Neuronal stem cell (in vitro differentiated cells): ENCODE measurements at regions not wholly inside any gene's neighbourhood (a gene's known extent, or its start where the extent isn't known, plus 50 kb on each side); places are given as distances from the start of the nearest gene placed in this dataset.
A peak's percentile ranks its signal among the peaks of the same experiment; 100 is the strongest.

Experiments
- DNase-seq: peaks from one replicate; pipeline ENCODE4 v3.0.0-alpha.2; 2013; ENCODE audit warnings: low spot score
- H2AFZ ChIP-seq: one replicate; pipeline ENCODE4 v1.6.1; 2013; ENCODE audit warnings: mild to moderate bottlenecking, low read length, inconsistent platforms
- H2AK5ac ChIP-seq: 2 replicates; pipeline ENCODE4 v1.6.1; 2013; ENCODE audit warnings: low read depth, mild to moderate bottlenecking, inconsistent platforms, low read length, moderate library complexity, mixed read lengths
- H2BK120ac ChIP-seq: 2 replicates; pipeline ENCODE4 v1.6.1; 2013; ENCODE audit warnings: low read depth, mild to moderate bottlenecking, inconsistent platforms, low read length, moderate library complexity, mixed read lengths
- H2BK12ac ChIP-seq: one replicate; pipeline ENCODE4 v1.6.1; 2013; ENCODE audit warnings: low read length, inconsistent platforms
- H2BK15ac ChIP-seq: 2 replicates; pipeline ENCODE4 v1.6.1; 2013; ENCODE audit warnings: mild to moderate bottlenecking, low read length, inconsistent platforms, mixed read lengths
- H2BK5ac ChIP-seq: one replicate; pipeline ENCODE4 v1.6.1; 2013; ENCODE audit warnings: inconsistent platforms, mild to moderate bottlenecking, low read length, moderate library complexity
- H3K14ac ChIP-seq: one replicate; pipeline ENCODE4 v1.6.1; 2013; ENCODE audit warnings: low read length, inconsistent platforms
- H3K18ac ChIP-seq: 2 replicates; pipeline ENCODE4 v1.6.1; 2013; ENCODE audit warnings: low read length, inconsistent platforms
- H3K23ac ChIP-seq: 2 replicates; pipeline ENCODE4 v1.6.1; 2013; ENCODE audit warnings: low read depth, mild to moderate bottlenecking, mixed read lengths, low read length, inconsistent platforms; ENCODE audit not compliant: poor library complexity
- H3K27ac ChIP-seq: replicated peaks from 3 replicates; pipeline ENCODE4 v1.5.1; 2013; ENCODE audit warnings: low read length, inconsistent platforms
- H3K27me3 ChIP-seq, 3 experiments: 2 replicates each; pipeline ENCODE4 v1.6.1; 2013; ENCODE audit warnings: low read length in 3 of 3, mild to moderate bottlenecking in 2 of 3, inconsistent platforms in 1 of 3, low read depth in 1 of 3, mixed read lengths in 1 of 3, moderate library complexity in 1 of 3; ENCODE audit not compliant: control insufficient read depth in 3 of 3, insufficient read depth in 3 of 3
- H3K36me3 ChIP-seq, 2 donors: replicated peaks in 1 of 2; 2 replicates each; pipeline ENCODE4 v1.6.1; 2013; ENCODE audit warnings: low read length in 2 of 2; ENCODE audit not compliant: control insufficient read depth in 2 of 2, insufficient read depth in 2 of 2
- H3K4ac ChIP-seq: 2 replicates; pipeline ENCODE4 v1.6.1; 2013; ENCODE audit warnings: inconsistent platforms, mild to moderate bottlenecking, low read length, moderate library complexity
- H3K4me1 ChIP-seq, 2 donors: 1 replicate in 1 of 2; 2 replicates in 1 of 2; pipeline ENCODE4 v1.6.1; 2013; ENCODE audit warnings: low read length in 2 of 2, low read depth in 1 of 2; ENCODE audit not compliant: control insufficient read depth in 2 of 2, insufficient read depth in 1 of 2
- H3K4me2 ChIP-seq: one replicate; pipeline ENCODE4 v1.6.1; 2013; ENCODE audit warnings: mild to moderate bottlenecking, low read length, inconsistent platforms; ENCODE audit not compliant: insufficient read depth, poor library complexity, severe bottlenecking
- H3K4me3 ChIP-seq, 2 donors: 2 replicates each; pipeline ENCODE4 v1.5.1; 2013; ENCODE audit warnings: low read length in 2 of 2, mild to moderate bottlenecking in 2 of 2, inconsistent platforms in 1 of 2, moderate library complexity in 1 of 2
- H3K79me1 ChIP-seq: one replicate; pipeline ENCODE4 v1.6.1; 2013; ENCODE audit warnings: low read depth, mild to moderate bottlenecking, inconsistent platforms, low read length, moderate library complexity
- H3K9ac ChIP-seq: one replicate; pipeline ENCODE4 v1.6.1; 2013; ENCODE audit warnings: mild to moderate bottlenecking, low read depth, low read length, inconsistent platforms; ENCODE audit not compliant: poor library complexity
- H3K9me3 ChIP-seq, 2 donors: replicated peaks in 1 of 2; 2 replicates each; pipeline versions ENCODE3 to v1.6.1; 2013; ENCODE audit warnings: low read length in 2 of 2, mild to moderate bottlenecking in 2 of 2, inconsistent platforms in 1 of 2, low read depth in 1 of 2, mixed read lengths in 1 of 2, moderate library complexity in 1 of 2; ENCODE audit not compliant: control insufficient read depth in 2 of 2, insufficient read depth in 1 of 2
- H4K8ac ChIP-seq: one replicate; pipeline ENCODE4 v1.6.1; 2013; ENCODE audit warnings: low read depth, mild to moderate bottlenecking, inconsistent platforms, low read length, moderate library complexity
- H4K91ac ChIP-seq: one replicate; pipeline ENCODE4 v1.6.1; 2013; ENCODE audit warnings: low read length, low read depth, mild to moderate bottlenecking, inconsistent platforms; ENCODE audit not compliant: poor library complexity
- WGBS, 2 donors: extraction: QIAGEN DNeasy Blood & Tissue Kit; methylation state at CpG; one replicate each; pipeline ENCODE4 v1.1.7; 2013; ENCODE audit warnings: missing lambda C conversion rate in 2 of 2, mixed read lengths in 1 of 2; ENCODE audit not compliant: insufficient read length in 2 of 2, insufficient replicate concordance in 1 of 2; ENCODE audit errors: extremely low coverage in 2 of 2; 5-methylcytosine and 5-hydroxymethylcytosine counted together

DNA sequence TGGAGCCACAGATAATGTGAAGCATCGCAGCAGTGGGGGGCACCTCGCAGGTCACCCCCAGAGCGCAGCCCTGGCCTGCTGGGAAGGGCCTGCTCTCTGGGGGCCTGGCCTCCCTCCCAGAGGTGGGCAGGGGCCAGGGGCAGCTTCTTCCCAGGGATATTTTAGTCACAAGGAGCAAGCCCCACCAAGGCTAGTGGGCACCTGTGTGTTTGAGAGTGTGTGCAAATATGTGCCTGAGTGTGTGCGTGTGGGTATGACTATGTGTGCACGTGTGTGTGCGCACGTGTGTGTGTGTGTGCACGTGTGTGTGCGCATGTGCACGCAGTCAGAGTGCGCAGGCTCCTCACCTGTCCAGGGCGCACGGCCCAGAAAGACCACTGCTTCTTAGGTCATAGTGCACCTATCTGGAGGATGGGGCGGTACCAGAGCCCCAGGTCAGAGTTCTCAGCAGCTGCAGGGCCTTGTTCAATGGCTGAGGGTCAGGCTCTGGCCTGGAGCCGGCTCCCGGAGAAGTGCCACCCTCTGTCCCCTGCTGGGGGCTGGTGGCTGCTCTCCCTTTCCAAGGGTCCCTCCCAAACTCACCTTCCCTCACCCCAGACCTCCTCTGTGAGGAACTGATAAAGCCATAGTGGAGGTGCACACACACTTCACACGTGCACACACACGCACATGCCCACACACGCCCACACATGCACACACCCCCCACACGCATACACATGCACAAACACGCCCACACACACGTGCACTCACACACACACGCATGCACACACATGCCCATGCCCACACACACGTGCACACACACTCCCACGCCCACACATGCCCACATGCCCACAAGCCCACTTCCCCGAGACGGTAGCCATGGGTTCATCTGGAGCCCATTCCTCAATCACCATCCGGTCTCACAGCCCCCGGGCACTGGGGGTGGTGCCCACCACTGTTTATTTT, 128.5 kb downstream of the KIF26A start:
- Histone ChIP-seq H4K8ac (no peak overlapping the region), H3K36me3 (no peaks in the 10 kb centered on the region), H3K4ac (no peak overlapping the region), H3K4me1 (no peaks in the 10 kb centered on the region), H3K9ac (peak overlapping the region; percentile 78), H2BK120ac (no peak overlapping the region), H3K79me1 (no peaks in the 10 kb centered on the region), H3K4me3 (peak overlapping the region in 1 of 2 donors; percentile 72), H2AK5ac (no peak overlapping the region), H3K9me3 (peaks cover 0 to 4% of the 10 kb centered on the region in 2 donors), H3K4me2 (no peak overlapping the region), H3K27ac (no peak overlapping the region), H2AFZ (no peak overlapping the region), H4K91ac (no peak overlapping the region), H2BK5ac (no peak overlapping the region), H3K18ac (peak overlapping the region; percentile 72), H2BK15ac (peak overlapping the region; percentile 59), H2BK12ac (no peak overlapping the region), H3K14ac (peak overlapping the region; percentile 97), H3K23ac (peak overlapping the region; percentile 91), H3K27me3 (no peaks in the 10 kb centered on the region)
- WGBS, 2 donors: no CpG with 5 or more reads among the region's 29 CpGs
- no peak for DNase-seq

DNA sequence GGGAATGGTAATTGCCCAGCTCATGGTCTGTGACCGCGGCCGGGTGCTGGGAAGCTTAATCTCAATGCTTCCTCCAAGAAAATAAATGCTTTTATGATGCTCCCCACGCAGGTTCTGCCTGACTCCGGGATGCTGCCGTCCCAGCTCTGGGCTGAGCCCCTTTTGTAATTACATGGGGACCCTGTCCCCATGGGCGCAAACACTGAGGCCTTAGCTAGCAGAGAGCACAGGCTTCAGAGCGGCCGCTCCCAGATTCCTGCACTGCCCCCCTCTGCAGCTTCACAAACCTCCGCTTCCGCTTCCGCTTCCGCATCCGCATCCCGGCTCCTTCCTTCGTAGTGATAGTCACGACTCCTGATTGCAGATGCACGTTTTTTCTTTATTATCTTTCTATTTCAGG, 129.5 kb downstream of the KIF26A start:
- H3K27ac ChIP-seq: no peak overlapping the region
- no peaks in the 10 kb centered on the region for H3K4me1 ChIP-seq
- H3K4me3 ChIP-seq: no peak overlapping the region
- H3K23ac ChIP-seq: no peak overlapping the region
- no peak overlapping the region for H2BK15ac ChIP-seq
- H3K9me3 ChIP-seq: peaks cover 0 to 4% of the 10 kb centered on the region in 2 donors
- no peak overlapping the region for H3K4me2 ChIP-seq
- no peak overlapping the region for H2AK5ac ChIP-seq
- no peaks in the 10 kb centered on the region for H3K27me3 ChIP-seq
- peak overlapping the region; percentile 27 for H3K18ac ChIP-seq
- H2AFZ ChIP-seq: no peak overlapping the region
- no peak overlapping the region for H3K9ac ChIP-seq
- H2BK120ac ChIP-seq: no peak overlapping the region
- no peak for DNase-seq
- WGBS, 2 donors: no CpG with 5 or more reads among the region's 18 CpGs
- H3K4ac ChIP-seq: no peak overlapping the region
- H2BK5ac ChIP-seq: no peak overlapping the region
- no peaks in the 10 kb centered on the region for H3K79me1 ChIP-seq
- H4K91ac ChIP-seq: no peak overlapping the region
- H4K8ac ChIP-seq: no peak overlapping the region
- no peak overlapping the region for H3K14ac ChIP-seq
- no peak overlapping the region for H2BK12ac ChIP-seq
- H3K36me3 ChIP-seq: no peaks in the 10 kb centered on the region

DNA sequence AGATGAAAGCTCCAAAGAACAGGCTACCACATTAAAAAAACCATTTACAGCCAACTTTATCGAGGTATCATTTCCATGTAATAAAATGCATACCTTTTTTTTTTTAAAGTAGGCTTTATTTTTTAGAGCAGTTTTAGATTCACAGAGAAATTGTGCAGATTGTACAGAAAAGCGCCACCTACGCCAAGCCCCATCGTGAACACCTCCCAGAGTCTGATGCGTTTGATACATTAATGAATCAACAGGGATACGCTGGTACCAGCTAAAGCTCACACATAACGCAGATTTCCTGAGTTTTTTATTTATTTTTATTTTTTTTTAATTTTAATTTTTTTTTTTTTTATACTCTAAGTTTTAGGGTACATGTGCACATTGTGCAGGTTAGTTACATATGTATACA, 129.9 kb downstream of the KIF26A start:
- no peak overlapping the region for H4K91ac ChIP-seq
- H4K8ac ChIP-seq: no peak overlapping the region
- no CpG with 5 or more reads among the region's 7 CpGs for WGBS, 2 donors
- H3K4me2 ChIP-seq: no peak overlapping the region
- H2BK120ac ChIP-seq: no peak overlapping the region
- no peak overlapping the region for H2BK12ac ChIP-seq
- H3K27me3 ChIP-seq: no peaks in the 10 kb centered on the region
- no peaks in the 10 kb centered on the region for H3K36me3 ChIP-seq
- H2AFZ ChIP-seq: no peak overlapping the region
- no peaks in the 10 kb centered on the region for H3K4me1 ChIP-seq
- no peak overlapping the region for H3K9ac ChIP-seq
- H3K4ac ChIP-seq: no peak overlapping the region
- H3K9me3 ChIP-seq: peaks cover 0 to 4% of the 10 kb centered on the region in 2 donors
- H3K27ac ChIP-seq: no peak overlapping the region
- H3K18ac ChIP-seq: no peak overlapping the region
- H3K14ac ChIP-seq: no peak overlapping the region
- H2BK15ac ChIP-seq: no peak overlapping the region
- DNase-seq: no peak
- H2BK5ac ChIP-seq: no peak overlapping the region
- no peak overlapping the region for H2AK5ac ChIP-seq
- no peak overlapping the region for H3K4me3 ChIP-seq
- no peak overlapping the region for H3K23ac ChIP-seq
- no peaks in the 10 kb centered on the region for H3K79me1 ChIP-seq

DNA sequence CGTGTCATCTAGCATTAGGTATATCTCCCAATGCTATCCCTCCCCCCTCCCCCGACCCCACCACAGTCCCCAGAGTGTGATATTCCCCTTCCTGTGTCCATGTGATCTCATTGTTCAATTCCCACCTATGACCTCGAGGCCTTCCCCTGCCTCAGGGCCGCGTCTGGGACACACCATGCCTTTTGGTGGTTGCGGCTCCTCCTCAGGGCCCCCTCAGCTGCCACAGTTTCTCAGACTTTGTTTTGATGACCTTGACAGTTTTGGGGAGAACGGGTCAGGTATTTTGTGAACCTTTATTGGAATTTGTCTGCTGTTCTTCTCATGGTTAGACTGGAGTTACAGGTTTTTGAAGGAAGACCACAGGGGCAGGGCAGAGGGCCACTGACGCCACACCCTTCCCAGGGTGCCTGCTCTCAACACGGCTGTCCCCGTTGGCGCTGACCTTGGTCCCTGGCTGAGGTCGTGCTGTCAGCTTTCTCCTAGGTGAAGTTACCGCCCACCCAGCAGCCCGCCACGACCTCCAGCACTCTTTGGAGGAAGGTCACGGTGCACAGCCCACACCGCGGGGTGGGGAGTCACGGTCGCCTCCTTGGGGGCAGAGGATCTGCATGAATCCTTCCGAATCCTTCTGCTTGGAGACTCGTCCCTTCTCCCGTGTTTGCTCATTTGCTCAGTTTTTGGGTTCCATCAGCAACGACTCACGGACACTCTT, 130.5 kb downstream of the KIF26A start:
- Histone ChIP-seq H3K23ac (no peak overlapping the region), H3K18ac (no peak overlapping the region), H2BK5ac (no peak overlapping the region), H3K9me3 (peaks cover 0 to 4% of the 10 kb centered on the region in 2 donors), H4K8ac (no peak overlapping the region), H2BK120ac (no peak overlapping the region), H2BK15ac (no peak overlapping the region), H3K9ac (no peak overlapping the region), H3K4ac (no peak overlapping the region), H4K91ac (no peak overlapping the region), H3K4me2 (no peak overlapping the region), H2AK5ac (no peak overlapping the region), H3K79me1 (no peaks in the 10 kb centered on the region), H3K27me3 (no peaks in the 10 kb centered on the region), H3K14ac (no peak overlapping the region), H3K27ac (no peak overlapping the region), H3K36me3 (no peaks in the 10 kb centered on the region), H2AFZ (no peak overlapping the region), H3K4me3 (no peak overlapping the region), H3K4me1 (no peaks in the 10 kb centered on the region), H2BK12ac (no peak overlapping the region)
- no peak for DNase-seq
- no CpG with 5 or more reads among the region's 25 CpGs for WGBS, 2 donors
